WTC11 (cell line): ENCODE measurements at regions not wholly inside any gene's neighbourhood (a gene's known extent, or its start where the extent isn't known, plus 50 kb on each side); places are given as distances from the start of the nearest gene placed in this dataset.

Experiments used
- ATF3 ChIP-seq: sonication (generic); formaldehyde crosslinking; conservative IDR thresholded peaks from 2 replicates; pipeline ENCODE4 v1.8.1; 2022; ENCODE audit warnings: mild to moderate bottlenecking, missing genetic modification reagents
- CREB1 ChIP-seq: sonication (generic); formaldehyde crosslinking; IDR thresholded peaks from 2 replicates; pipeline ENCODE4 v1.8.0; 2023; ENCODE audit warnings: mild to moderate bottlenecking, missing genetic modification reagents
- CTCF ChIP-seq: fragments of 200-600 bp; IDR thresholded peaks from 2 replicates; pipeline ENCODE4 v1.8.0; 2022; ENCODE audit warnings: antibody characterized with exemption
- ELF4 ChIP-seq: sonication (generic); formaldehyde crosslinking; IDR thresholded peaks from 2 replicates; pipeline ENCODE4 v1.8.1; 2022; ENCODE audit warnings: low read depth, mild to moderate bottlenecking, moderate library complexity, missing genetic modification reagents
- ESRRA ChIP-seq: sonication (generic); formaldehyde crosslinking; IDR thresholded peaks from 2 replicates; pipeline ENCODE4 v1.8.1; 2022; ENCODE audit warnings: mild to moderate bottlenecking, missing genetic modification reagents, borderline replicate concordance
- FOXK1 ChIP-seq: sonication (generic); formaldehyde crosslinking; IDR thresholded peaks from 2 replicates; pipeline ENCODE4 v1.8.0; 2022; ENCODE audit warnings: mild to moderate bottlenecking, moderate library complexity, missing genetic modification reagents
- GABPB1 ChIP-seq: sonication (generic); formaldehyde crosslinking; IDR thresholded peaks from 2 replicates; pipeline ENCODE4 v1.8.1; 2023; ENCODE audit warnings: mild to moderate bottlenecking, missing genetic modification reagents
- NR3C1 ChIP-seq: sonication (generic); formaldehyde crosslinking; conservative IDR thresholded peaks from 2 replicates; pipeline ENCODE4 v1.8.1; 2023; ENCODE audit warnings: low read depth, mild to moderate bottlenecking, missing genetic modification reagents
- PRDM15 ChIP-seq: sonication (generic); formaldehyde crosslinking; IDR thresholded peaks from 2 replicates; pipeline ENCODE4 v1.8.0; 2022; ENCODE audit warnings: missing genetic modification reagents
- TP53 ChIP-seq: sonication (generic); formaldehyde crosslinking; IDR thresholded peaks from 2 replicates; pipeline ENCODE4 v1.8.1; 2023; ENCODE audit warnings: mild to moderate bottlenecking, missing genetic modification reagents
- ZNF317 ChIP-seq: sonication (generic); formaldehyde crosslinking; IDR thresholded peaks from 2 replicates; pipeline ENCODE4 v1.8.1; 2023; ENCODE audit warnings: low read depth, mild to moderate bottlenecking, moderate library complexity, missing genetic modification reagents, borderline replicate concordance
- TF ChIP-seq, protein P1 (sequence below): sonication (generic); formaldehyde crosslinking; IDR thresholded peaks from 2 replicates; pipeline ENCODE4 v1.8.1; 2022; ENCODE audit warnings: low read depth, mild to moderate bottlenecking, moderate library complexity, missing genetic modification reagents, borderline replicate concordance

GRCh38 chr2:58651930-58652329, 410.8 kb upstream of the FANCL start:
- TF ChIP-seq TP53 (CRISPR knock-in tag) (no peak), CTCF (no peak), ZNF317 (no peak), ATF3 (CRISPR knock-in tag) (no peak), PRDM15 (CRISPR knock-in tag) (no peak), CREB1 (no peak), FOXK1 (CRISPR knock-in tag) (no peak), ESRRA (CRISPR knock-in tag) (no peak), GABPB1 (CRISPR knock-in tag) (no peak), ELF4 (no peak), NR3C1 (no peak)
- TF ChIP-seq, protein P1, sequence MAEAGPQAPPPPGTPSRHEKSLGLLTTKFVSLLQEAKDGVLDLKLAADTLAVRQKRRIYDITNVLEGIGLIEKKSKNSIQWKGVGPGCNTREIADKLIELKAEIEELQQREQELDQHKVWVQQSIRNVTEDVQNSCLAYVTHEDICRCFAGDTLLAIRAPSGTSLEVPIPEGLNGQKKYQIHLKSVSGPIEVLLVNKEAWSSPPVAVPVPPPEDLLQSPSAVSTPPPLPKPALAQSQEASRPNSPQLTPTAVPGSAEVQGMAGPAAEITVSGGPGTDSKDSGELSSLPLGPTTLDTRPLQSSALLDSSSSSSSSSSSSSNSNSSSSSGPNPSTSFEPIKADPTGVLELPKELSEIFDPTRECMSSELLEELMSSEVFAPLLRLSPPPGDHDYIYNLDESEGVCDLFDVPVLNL, result no peak
